Adrenal gland (tissue), 5 donors: ENCODE measurements at regions not wholly inside any gene's neighbourhood (a gene's known extent, or its start where the extent isn't known, plus 50 kb on each side); places are given as distances from the start of the nearest gene placed in this dataset.

Experiments used
- CTCF ChIP-seq, 6 experiments: fragments of 450-650 bp in 4 of 6; fragments of 200-600 bp in 2 of 6; sonication (generic) in 1 of 6; IDR thresholded peaks; 1 replicate in 5 of 6; 2 replicates in 1 of 6; pipeline versions ENCODE4 v1.5.1 to v1.8.0; 2016 to 2021; ENCODE audit warnings: antibody characterized with exemption in 6 of 6, mild to moderate bottlenecking in 2 of 6, moderate library complexity in 1 of 6
- POLR2A ChIP-seq, 2 donors: fragments of 450-650 bp; IDR thresholded peaks; one replicate each; pipeline ENCODE4 v1.6.1; 2017; ENCODE audit warnings: antibody characterized with exemption in 2 of 2, mild to moderate bottlenecking in 2 of 2, moderate library complexity in 1 of 2
- donor health status: DM: no; HTN: no; CAD: no.

DNA sequence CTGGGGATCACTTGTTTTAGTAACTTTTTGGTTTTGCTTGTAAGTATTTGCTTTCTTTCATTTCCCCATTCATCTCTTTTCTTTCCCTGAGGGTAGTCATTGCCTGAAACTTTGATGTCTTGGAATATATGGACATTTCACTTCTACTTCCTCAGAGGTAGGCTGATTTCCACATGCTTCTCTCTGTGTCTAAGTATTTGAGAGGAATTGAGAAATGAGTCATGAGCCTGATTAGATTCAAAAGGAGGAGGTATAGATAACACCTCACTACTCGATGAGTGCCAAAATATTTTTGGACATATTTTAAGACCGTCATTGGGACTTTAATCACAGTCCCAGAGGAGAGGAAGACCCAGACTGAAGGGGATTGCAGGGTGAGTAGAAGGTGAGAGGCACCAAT lies 480.1 kb upstream of the SGO1 start:
- TF ChIP-seq POLR2A (IDR thresholded peaks at IDR 0.05) (no peak), CTCF (IDR thresholded peaks at IDR 0.05) (no peak)
